ENCODE measurements at regions not wholly inside any gene's neighbourhood (a gene's known extent, or its start where the extent isn't known, plus 50 kb on each side); places are given as distances from the start of the nearest gene placed in this dataset.
"Not testable (repeated sequence)": the region's sequence is repeated elsewhere in the genome, so short reads cannot be mapped to it uniquely, and the experiment has no call there.

DNA sequence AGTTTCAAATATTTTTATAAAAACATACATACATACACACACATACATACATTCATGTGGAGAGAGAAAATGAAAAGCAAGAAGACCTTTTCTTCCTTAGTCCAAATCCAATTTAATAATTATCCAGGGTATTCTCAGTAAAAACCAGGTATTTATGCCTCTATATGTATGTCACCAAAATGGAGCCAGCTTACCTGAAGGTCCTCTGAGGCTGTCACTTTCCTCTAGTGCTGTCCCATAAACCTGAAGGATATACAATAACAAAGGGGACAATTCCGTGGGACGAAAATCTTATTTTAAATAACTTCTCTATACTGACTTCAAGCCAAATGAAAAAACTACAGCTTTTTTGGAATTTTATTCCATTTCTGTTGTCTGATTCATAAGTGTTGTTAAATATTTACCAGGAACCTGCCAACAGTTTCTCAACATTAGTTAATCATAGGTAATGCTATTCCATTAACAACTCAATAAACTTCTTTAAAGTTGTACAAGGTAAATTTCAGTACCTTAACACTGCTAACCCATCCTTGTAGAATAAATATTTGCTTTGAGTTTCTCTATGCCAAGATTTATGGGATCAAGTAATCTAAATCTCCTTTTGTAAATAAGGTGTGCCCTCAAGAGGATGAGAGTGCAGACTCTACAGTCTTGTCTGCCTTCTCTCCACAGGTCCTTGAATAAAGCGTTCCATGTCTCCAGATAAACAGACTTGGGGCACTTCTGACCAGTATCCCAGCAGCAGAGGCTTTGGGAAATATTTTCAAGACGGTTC lies 260.3 kb downstream of the AHR start:
- DNase-seq: no peak

DNA sequence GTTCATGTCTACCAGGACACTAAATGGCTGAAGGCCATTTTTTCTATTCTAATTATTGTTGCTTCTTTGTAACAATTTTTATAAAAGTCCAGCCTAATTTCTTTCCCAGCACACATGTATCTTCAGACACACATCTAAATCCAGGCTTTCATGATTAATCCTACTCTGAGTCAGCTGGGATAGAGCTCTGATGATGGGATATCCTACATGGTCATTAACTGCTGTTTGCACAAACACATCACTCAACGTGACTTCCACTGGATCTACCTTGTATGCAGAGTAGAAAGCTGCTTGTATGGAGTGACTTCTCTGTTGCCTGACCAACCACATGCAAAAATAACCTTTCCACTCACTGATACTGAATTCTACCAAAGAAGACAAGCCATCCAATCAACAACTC lies 260.9 kb downstream of the AHR start:
- no peak for DNase-seq

DNA sequence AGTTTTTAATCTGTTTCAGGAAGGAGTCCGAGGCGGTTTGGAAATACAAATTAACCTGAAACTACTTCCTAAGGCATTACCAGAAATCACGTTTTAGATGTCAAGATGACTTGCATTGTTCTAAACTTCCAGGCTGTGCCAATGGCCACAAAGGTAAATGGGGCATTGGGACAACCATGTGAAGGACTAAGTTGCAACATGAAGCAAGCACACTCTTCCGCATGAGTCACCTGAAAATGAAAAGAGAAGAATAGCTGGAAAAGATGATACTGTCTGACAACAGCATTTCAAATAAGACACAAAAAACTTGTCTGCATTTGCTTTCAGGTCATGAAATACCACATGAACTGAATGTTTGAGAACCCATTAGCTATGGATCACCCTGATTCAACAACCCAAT lies 262.1 kb downstream of the AHR start:
- no peak for DNase-seq

- DNase-seq: no peak
Measured at GRCh38 chr7:17560966-17561365, 262.5 kb downstream of the AHR start.

DNA sequence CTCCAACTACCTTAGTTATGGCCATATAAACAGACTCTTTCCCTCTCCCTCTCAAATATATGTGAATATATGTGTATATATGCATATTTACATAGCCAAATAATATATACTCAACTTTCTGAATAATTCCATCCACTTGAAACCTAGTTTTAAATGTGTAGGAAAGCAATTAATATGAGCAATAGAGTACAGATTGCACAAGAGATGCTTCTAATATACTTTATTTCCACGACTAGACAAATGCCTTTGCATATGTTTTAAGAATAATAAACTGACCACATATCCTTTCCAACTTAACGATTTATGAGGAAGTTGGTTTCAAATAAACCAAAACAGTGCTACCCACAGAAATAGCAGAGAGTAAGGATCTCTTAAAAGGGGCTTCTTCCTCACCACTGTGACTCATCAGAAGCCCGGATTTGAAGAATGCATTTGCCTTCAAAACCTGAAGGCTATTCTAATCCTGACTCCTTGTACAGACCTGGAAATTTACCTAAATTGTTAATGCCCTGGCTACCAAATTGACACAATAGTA lies 266.3 kb downstream of the AHR start:
- DNase-seq: no peak

- no peak for DNase-seq
Measured at GRCh38 chr7:17580141-17580540, 281.7 kb downstream of the AHR start.

GRCh38 chr7:17580856-17581255 lies 282.4 kb downstream of the AHR start:
- no peak for DNase-seq

DNA sequence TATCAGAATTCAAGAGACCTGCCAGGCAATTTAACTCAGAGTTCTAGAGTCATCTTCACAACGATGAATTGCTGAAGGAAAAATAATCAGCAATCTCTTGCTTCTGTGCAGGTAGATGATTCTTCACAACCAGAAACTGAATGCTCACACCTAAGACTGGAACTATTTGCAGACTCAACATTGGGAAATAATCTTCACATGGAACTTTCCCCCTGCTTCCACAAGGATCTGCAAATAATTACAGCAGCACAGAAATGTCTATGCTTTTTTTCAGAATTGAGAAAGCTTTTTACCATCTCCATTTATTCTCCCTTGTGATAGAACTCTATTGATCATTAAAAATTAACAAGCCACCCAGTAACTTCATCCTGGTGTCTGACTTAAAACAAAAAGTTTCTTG lies 282.8 kb downstream of the AHR start:
- no peak for DNase-seq

GRCh38 chr7:17582696-17583095 lies 284.2 kb downstream of the AHR start:
- not testable (repeated sequence) for DNase-seq

- no peak for DNase-seq
Measured at GRCh38 chr7:17583786-17584185, 285.3 kb downstream of the AHR start.

DNA sequence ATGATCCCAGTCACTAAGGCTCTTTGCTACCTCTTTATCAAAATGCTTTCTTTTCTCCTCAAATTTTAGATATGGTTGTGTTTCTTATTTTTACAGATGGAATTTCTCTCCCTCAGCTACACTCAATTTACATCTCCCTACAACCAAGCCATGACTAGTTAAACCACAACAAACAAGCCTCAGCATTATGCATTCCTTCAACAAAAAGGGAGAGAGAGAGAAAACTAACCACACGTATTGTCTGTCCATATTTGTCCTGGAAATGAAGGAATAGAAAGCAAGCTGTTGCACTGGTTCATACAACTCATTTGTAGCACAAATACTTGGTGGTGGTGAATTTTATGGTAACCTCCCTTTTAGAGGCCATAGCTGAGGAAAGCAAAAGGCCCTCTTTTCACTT lies 286.4 kb downstream of the AHR start:
- no peak for DNase-seq

DNA sequence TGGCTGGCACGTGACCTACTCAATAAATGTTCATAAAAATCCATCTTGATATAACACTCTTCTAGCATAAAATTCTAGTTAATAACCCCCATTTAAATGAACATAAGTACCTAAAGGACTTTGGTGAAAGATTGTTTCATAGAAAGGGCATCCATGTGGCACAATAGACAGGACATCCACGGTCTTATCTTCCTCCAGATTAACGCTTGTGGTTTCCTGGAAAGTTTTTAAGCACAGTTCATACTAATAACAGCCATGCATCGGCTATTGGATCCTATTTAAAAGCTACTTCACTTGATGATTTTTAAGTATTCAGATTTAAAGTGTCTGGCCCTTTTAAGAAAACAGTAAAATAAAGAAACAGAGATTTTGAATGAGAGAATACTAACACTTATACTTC lies 288.3 kb downstream of the AHR start:
- DNase-seq: no peak

GRCh38 chr7:17588730-17589129 lies 290.3 kb downstream of the AHR start:
- DNase-seq: no peak

GRCh38 chr7:17589671-17590070 lies 291.2 kb downstream of the AHR start:
- DNase-seq: no peak

DNA sequence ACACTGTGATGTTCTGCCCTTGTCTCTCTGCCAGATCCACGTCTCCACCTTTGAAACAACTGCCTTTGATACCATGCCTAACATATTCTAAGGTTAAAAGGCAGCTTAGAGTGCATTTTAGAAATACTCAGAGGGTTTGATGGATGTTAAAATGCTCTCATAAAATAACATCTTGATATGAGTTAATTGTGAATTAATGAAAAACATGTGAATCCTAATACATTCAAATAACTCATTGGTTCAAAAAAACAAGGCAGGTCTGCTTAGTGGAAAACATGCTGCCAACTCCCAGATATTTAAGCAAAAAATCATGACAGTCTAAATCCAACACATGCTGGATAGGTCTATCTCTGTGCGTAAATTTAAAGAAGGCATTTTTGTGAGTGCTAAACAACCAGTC lies 291.8 kb downstream of the AHR start:
- no peak for DNase-seq

DNA sequence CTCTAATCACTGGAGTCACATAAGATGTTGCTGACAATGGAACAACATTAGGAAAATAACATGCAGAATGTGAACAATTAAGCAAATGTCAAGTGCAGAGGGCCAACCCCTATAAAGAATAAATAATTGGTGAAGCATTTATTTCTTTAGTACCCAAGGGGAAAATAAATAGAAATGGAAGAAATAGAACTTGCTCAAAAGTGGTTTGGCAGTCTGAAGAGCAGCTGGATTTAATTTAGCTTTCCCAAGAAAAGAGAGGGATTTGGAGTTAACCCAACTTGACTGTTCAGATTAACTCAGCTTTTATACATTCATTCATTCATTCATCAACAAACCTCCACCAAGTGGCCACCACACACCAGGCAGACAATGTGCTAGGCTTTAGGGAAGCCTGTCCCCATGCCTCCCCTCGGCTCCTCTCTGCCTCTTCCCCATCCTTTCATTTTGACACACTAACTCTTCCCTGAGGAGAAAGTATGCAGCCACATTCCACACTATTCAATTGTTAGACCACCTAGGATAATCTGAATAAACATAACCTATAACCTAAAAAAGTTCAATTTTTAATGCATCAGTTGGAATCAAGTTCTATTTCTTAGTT lies 295.5 kb downstream of the AHR start:
- no peak for DNase-seq

- no peak for DNase-seq
Measured at GRCh38 chr7:17595546-17595945, 297.1 kb downstream of the AHR start.

DNA sequence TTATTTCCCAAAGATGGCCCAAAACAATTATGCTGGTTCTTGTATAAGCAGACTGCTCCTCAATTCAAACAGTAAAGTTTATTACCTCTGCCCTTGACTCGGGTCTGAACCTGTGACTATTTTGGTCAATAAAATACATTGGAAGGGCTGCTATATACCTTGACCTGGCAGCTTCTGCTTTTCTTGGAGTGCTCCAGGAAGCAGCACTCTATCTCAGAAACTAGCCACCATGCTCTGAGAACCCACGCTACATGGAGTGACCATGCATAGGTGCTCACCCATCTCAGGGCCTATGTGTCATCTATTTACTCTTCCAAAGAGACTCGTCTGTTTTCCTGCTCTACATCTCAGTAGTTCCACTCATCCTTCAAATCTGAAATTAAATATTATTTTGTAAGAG lies 299.9 kb downstream of the AHR start:
- no peak for DNase-seq

GRCh38 chr7:17598846-17599245 lies 300.4 kb downstream of the AHR start:
- DNase-seq: no peak

GRCh38 chr7:17599733-17600339 lies 301.4 kb downstream of the AHR start:
- DNase-seq: no peak

DNA sequence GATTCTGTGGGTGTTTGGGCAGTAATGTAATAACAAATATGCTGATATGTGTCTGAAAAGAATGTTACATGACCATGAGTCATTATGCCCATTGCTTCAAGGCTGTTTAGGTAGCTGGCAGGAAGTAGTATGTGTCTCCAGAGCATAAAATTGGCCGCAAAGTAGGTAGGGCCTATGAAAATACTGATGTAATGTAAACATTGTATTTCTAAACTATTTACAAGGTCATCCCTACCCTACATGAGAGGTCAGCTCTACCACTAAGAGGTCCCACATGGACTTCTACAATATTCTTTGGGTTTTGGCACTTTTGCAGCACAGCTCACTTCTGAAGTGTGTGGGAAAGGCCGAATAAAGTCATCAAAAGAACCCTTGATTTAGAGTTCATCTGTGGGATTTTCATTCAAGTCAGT lies 301.9 kb downstream of the AHR start:
- peak; percentile 52 for DNase-seq

DNA sequence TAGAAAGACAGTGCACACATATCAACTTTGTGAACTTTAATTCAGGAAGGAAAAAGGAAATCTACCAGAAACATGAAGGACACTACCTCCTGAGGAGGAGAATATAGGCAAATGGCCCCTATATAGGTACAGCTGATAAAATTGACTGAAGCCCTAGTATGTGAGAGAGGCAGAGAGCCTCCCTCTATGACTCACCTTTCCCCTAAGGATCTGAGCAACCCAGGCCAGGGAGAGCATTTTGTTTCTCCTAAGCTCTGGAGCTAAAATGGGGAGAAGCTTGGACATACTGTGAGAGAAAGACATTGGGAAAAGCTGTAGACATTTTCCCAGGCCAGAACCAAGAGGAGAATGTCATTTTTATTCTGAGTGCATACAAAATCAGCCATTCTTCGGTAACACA lies 303.5 kb downstream of the AHR start:
- DNase-seq: no peak

GRCh38 chr7:17608114-17608833 lies 309.8 kb downstream of the AHR start:
- no peak for DNase-seq

GRCh38 chr7:17611611-17612010 lies 313.2 kb downstream of the AHR start:
- DNase-seq: no peak

Measured in T1000 (cell line).